GM23338 (cell line): ENCODE measurements at regions not wholly inside any gene's neighbourhood (a gene's known extent, or its start where the extent isn't known, plus 50 kb on each side); places are given as distances from the start of the nearest gene placed in this dataset.

ENCODE experiments used
- CREB1 ChIP-seq: fragments of 250-450 bp; sonication (Bioruptor Pico); IDR thresholded peaks from 2 replicates; pipeline ENCODE4 v1.5.0; 2020; ENCODE audit warnings: low read depth, mild to moderate bottlenecking, moderate library complexity
- CTCF ChIP-seq, 2 experiments: fragments of 200-600 bp in 1 of 2; sonication (generic) in 1 of 2; conservative IDR thresholded peaks; 2 replicates each; pipeline versions ENCODE4 v1.5.1 to v1.6.1; 2016 to 2017; ENCODE audit warnings: antibody characterized with exemption in 2 of 2, low read depth in 2 of 2, mild to moderate bottlenecking in 2 of 2, moderate library complexity in 1 of 2
- EZH2phosphoT487 ChIP-seq: fragments of 200-600 bp; sonication (generic); IDR thresholded peaks from one replicate; pipeline ENCODE4 v1.8.1; 2018; ENCODE audit warnings: antibody characterized with exemption; ENCODE audit not compliant: unreplicated experiment
- NANOG ChIP-seq: IDR thresholded peaks from 2 replicates; pipeline ENCODE4 v1.6.1; 2016; ENCODE audit warnings: antibody characterized with exemption, borderline replicate concordance
- POLR2AphosphoS5 ChIP-seq: IDR thresholded peaks from 2 replicates; pipeline ENCODE4 v1.6.1; 2016; ENCODE audit warnings: antibody characterized with exemption, low read depth
- REST ChIP-seq: IDR thresholded peaks from one replicate; pipeline ENCODE4 v1.6.1; 2018; ENCODE audit warnings: antibody characterized with exemption; ENCODE audit not compliant: unreplicated experiment

GRCh38 chr1:90821152-90821787 is 104.2 kb upstream of the BARHL2 start:
- no peak for TF ChIP-seq CTCF (conservative IDR thresholded peaks at IDR 0.05; ENCODE audit: low read depth in 2 of 2)
- TF ChIP-seq POLR2AphosphoS5 = no peak
- no peak for TF ChIP-seq EZH2phosphoT487
- no peak for TF ChIP-seq NANOG
- no peak for TF ChIP-seq CREB1
- TF ChIP-seq REST = no peak
